ENCODE measurements at regions not wholly inside any gene's neighbourhood (a gene's known extent, or its start where the extent isn't known, plus 50 kb on each side); places are given as distances from the start of the nearest gene placed in this dataset.
"Not testable (repeated sequence)": the region's sequence is repeated elsewhere in the genome, so short reads cannot be mapped to it uniquely, and the experiment has no call there.

DNA sequence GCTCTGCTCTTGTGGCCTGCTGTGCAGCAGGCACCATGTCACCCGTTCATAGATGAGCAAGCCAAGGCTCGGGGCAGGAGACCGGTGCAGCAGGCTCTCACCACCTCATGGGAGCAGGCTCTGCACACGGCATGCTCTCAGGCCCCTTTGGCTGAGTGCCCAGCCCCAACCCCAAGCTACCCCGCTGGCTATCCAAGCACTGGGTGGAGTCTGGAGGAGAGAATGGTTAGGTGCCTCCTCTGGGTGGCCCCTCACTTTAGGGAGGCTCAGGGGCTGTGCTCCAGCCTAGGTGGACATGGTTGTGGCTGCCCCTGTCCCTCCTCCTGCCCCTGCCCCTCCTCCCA is 199.9 kb downstream of the IGLL1 start:
- H3K4me1 ChIP-seq (ENCODE audit: control insufficient read depth, insufficient read depth, low read length) = no peaks in the 10 kb centered on the region
- H3K9me3 ChIP-seq (ENCODE audit: control insufficient read depth, insufficient read depth, low read depth, low read length) = no peaks in the 10 kb centered on the region
- in situ Hi-C loops (cut with HindIII; ENCODE audit: low pct_unique_long_range_greater_than_20kb, low sequenced_read_pairs) (no loop called here), intact Hi-C loops (cut with micrococcal nuclease; ENCODE audit: unreplicated experiment) (no loop called here)
- ATAC-seq = no peak
- H3K27ac ChIP-seq (ENCODE audit: low read length) = no peak overlapping the region
- H3K4me3 ChIP-seq (ENCODE audit: low read depth in 2 of 2, low read length in 2 of 2) = no peak overlapping the region
- POLR2A ChIA-PET = no interaction called here
- no TSS peak for BruUV-seq (replicated peaks)
- H3K36me3 ChIP-seq (ENCODE audit: control insufficient read depth, insufficient read depth, low read length) = no peaks in the 10 kb centered on the region
- TF ChIP-seq POLR2AphosphoS5 (IDR thresholded peaks at IDR 0.05; ENCODE audit: low read depth, low read length) (no peak), TCF7L2 (IDR thresholded peaks at IDR 0.05; ENCODE audit: low read depth, low read length) (no peak), SIN3A (IDR thresholded peaks at IDR 0.05; ENCODE audit: borderline replicate concordance, insufficient read depth, low read depth, low read length) (no peak)
- TF ChIP-seq, protein P1, sequence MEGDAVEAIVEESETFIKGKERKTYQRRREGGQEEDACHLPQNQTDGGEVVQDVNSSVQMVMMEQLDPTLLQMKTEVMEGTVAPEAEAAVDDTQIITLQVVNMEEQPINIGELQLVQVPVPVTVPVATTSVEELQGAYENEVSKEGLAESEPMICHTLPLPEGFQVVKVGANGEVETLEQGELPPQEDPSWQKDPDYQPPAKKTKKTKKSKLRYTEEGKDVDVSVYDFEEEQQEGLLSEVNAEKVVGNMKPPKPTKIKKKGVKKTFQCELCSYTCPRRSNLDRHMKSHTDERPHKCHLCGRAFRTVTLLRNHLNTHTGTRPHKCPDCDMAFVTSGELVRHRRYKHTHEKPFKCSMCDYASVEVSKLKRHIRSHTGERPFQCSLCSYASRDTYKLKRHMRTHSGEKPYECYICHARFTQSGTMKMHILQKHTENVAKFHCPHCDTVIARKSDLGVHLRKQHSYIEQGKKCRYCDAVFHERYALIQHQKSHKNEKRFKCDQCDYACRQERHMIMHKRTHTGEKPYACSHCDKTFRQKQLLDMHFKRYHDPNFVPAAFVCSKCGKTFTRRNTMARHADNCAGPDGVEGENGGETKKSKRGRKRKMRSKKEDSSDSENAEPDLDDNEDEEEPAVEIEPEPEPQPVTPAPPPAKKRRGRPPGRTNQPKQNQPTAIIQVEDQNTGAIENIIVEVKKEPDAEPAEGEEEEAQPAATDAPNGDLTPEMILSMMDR (IDR thresholded peaks at IDR 0.05) = no peak
- TF ChIP-seq, protein P2, sequence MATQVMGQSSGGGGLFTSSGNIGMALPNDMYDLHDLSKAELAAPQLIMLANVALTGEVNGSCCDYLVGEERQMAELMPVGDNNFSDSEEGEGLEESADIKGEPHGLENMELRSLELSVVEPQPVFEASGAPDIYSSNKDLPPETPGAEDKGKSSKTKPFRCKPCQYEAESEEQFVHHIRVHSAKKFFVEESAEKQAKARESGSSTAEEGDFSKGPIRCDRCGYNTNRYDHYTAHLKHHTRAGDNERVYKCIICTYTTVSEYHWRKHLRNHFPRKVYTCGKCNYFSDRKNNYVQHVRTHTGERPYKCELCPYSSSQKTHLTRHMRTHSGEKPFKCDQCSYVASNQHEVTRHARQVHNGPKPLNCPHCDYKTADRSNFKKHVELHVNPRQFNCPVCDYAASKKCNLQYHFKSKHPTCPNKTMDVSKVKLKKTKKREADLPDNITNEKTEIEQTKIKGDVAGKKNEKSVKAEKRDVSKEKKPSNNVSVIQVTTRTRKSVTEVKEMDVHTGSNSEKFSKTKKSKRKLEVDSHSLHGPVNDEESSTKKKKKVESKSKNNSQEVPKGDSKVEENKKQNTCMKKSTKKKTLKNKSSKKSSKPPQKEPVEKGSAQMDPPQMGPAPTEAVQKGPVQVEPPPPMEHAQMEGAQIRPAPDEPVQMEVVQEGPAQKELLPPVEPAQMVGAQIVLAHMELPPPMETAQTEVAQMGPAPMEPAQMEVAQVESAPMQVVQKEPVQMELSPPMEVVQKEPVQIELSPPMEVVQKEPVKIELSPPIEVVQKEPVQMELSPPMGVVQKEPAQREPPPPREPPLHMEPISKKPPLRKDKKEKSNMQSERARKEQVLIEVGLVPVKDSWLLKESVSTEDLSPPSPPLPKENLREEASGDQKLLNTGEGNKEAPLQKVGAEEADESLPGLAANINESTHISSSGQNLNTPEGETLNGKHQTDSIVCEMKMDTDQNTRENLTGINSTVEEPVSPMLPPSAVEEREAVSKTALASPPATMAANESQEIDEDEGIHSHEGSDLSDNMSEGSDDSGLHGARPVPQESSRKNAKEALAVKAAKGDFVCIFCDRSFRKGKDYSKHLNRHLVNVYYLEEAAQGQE (IDR thresholded peaks at IDR 0.05; ENCODE audit: insufficient read depth in 1 of 2, low read depth in 2 of 2, low read length in 1 of 2) = no peak
- no peak for DNase-seq (ENCODE audit: low read depth, low spot score)
- CTCF ChIA-PET = no interaction called here
- H3K27me3 ChIP-seq (ENCODE audit: control insufficient read depth, insufficient read depth, low read length) = no peaks in the 10 kb centered on the region

- CTCF ChIA-PET; in situ Hi-C loops (cut with HindIII; ENCODE audit: low pct_unique_long_range_greater_than_20kb, low sequenced_read_pairs): not testable (repeated sequence)
Measured at GRCh38 chr22:23379540-23380229, 199.4 kb downstream of the BCR start.

DNA sequence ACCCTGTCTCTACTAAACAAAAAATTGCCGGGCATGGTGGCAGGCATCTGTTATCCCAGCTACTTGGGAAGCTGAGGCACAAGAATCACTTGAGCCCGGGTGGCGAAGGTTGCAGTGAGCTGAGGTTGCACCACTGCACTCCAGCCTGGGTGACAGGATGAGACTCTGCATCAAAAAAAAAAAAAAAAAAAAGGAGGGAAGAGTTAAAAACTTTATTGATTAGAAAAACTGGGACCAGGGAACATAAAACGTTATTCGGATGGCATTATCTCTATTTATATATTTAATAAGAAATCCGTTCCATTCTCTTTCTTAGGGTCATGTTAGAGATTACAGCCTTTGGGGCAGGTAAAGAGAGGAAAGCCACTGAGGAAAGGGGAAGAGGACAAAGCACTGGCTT is 197.5 kb downstream of the BCR start:
- intact Hi-C loops (cut with micrococcal nuclease; ENCODE audit: unreplicated experiment) = no loop called here
- Histone ChIP-seq H3K36me3 (ENCODE audit: control insufficient read depth, insufficient read depth, low read length) (no peaks in the 10 kb centered on the region), H3K4me3 (ENCODE audit: low read depth in 2 of 2, low read length in 2 of 2) (no peak overlapping the region), H3K27me3 (ENCODE audit: control insufficient read depth, insufficient read depth, low read length) (no peaks in the 10 kb centered on the region), H3K4me1 (ENCODE audit: control insufficient read depth, insufficient read depth, low read length) (no peaks in the 10 kb centered on the region), H3K27ac (ENCODE audit: low read length) (no peak overlapping the region), H3K9me3 (ENCODE audit: control insufficient read depth, insufficient read depth, low read depth, low read length) (no peaks in the 10 kb centered on the region)
- TF ChIP-seq, protein P2 (IDR thresholded peaks at IDR 0.05; ENCODE audit: insufficient read depth in 1 of 2, low read depth in 2 of 2, low read length in 1 of 2) = no peak
- TF ChIP-seq, protein P1 (IDR thresholded peaks at IDR 0.05) = no peak
- TF ChIP-seq TCF7L2 (IDR thresholded peaks at IDR 0.05; ENCODE audit: low read depth, low read length) = no peak
- no peak for TF ChIP-seq POLR2AphosphoS5 (IDR thresholded peaks at IDR 0.05; ENCODE audit: low read depth, low read length)
- no peak for TF ChIP-seq SIN3A (IDR thresholded peaks at IDR 0.05; ENCODE audit: borderline replicate concordance, insufficient read depth, low read depth, low read length)
- no TSS peak for BruUV-seq (replicated peaks)
- ATAC-seq = no peak
- CTCF ChIA-PET = no interaction called here
- no peak for DNase-seq (ENCODE audit: low read depth, low spot score)
- in situ Hi-C loops (cut with HindIII; ENCODE audit: low pct_unique_long_range_greater_than_20kb, low sequenced_read_pairs) = no loop called here
- POLR2A ChIA-PET = no interaction called here

More at GRCh38 chr22:23379540-23380229, 199.4 kb downstream of the BCR start:
- H3K27ac ChIP-seq (ENCODE audit: low read length); H3K4me3 ChIP-seq (ENCODE audit: low read depth in 2 of 2, low read length in 2 of 2); H3K4me1 ChIP-seq (ENCODE audit: control insufficient read depth, insufficient read depth, low read length); ATAC-seq; DNase-seq (ENCODE audit: low read depth, low spot score); BruUV-seq (replicated peaks); POLR2A ChIA-PET; H3K27me3 ChIP-seq (ENCODE audit: control insufficient read depth, insufficient read depth, low read length); H3K36me3 ChIP-seq (ENCODE audit: control insufficient read depth, insufficient read depth, low read length); H3K9me3 ChIP-seq (ENCODE audit: control insufficient read depth, insufficient read depth, low read depth, low read length); intact Hi-C loops (cut with micrococcal nuclease; ENCODE audit: unreplicated experiment): not testable (repeated sequence)
